Endothelial cell of umbilical vein (primary cell): ENCODE measurements at regions not wholly inside any gene's neighbourhood (a gene's known extent, or its start where the extent isn't known, plus 50 kb on each side); places are given as distances from the start of the nearest gene placed in this dataset.

Experiments
- BruUV-seq: library from RNA; stranded (reverse); fragments of 400-500 nt; replicated peaks from 2 replicates; lab custom pipeline; 2021; lab: Mats Ljungman, UMichigan
- CTCF ChIA-PET: fragments of 300-600, 350-600 bp; sonication (Branson Sonifier 250); formaldehyde crosslinking; loops from one replicate; lab custom pipeline; 2021; ENCODE audit warnings: antibody characterized with exemption, inconsistent platforms; lab: Charles Lee
- POLR2A ChIA-PET: fragments of 300-600, 350-600 bp; sonication (Branson Sonifier 250); formaldehyde crosslinking; loops from one replicate; lab custom pipeline; 2021; ENCODE audit warnings: antibody characterized with exemption, inconsistent platforms; lab: Charles Lee
- DNase-seq: peaks from one replicate; pipeline ENCODE4 v3.0.0-alpha.2; 2011; ENCODE audit warnings: low read depth, low spot score
- FAIRE-seq: peaks from 2 replicates; lab custom pipeline; 2011; peaks lifted over from hg19 to GRCh38; lab: Jason Lieb, UNC
- H2AFZ ChIP-seq: 2 replicates; pipeline ENCODE4 v1.6.0; 2012; ENCODE audit warnings: low read depth, low read length, control low read depth, inconsistent platforms
- H3K27ac ChIP-seq: 2 replicates; pipeline ENCODE4 v1.5.1; 2011; ENCODE audit warnings: low read depth, mild to moderate bottlenecking, control low read depth, low read length, moderate library complexity; ENCODE audit not compliant: insufficient read depth
- H3K27me3 ChIP-seq, 2 experiments: 2 replicates each; pipeline versions ENCODE4 v1.6.0 to v1.6.1; 2011; ENCODE audit warnings: low read length in 2 of 2, mixed read lengths in 1 of 2; ENCODE audit not compliant: control insufficient read depth in 2 of 2, insufficient read depth in 2 of 2
- H3K36me3 ChIP-seq, 2 experiments: 2 replicates in 1 of 2; 3 replicates in 1 of 2; pipeline ENCODE4 v1.5.1; 2011; ENCODE audit warnings: low read length in 2 of 2, mild to moderate bottlenecking in 1 of 2, moderate library complexity in 1 of 2; ENCODE audit not compliant: control insufficient read depth in 2 of 2, insufficient read depth in 2 of 2; ENCODE audit errors: extremely low read depth in 1 of 2
- H3K4me1 ChIP-seq: 3 replicates; pipeline ENCODE4 v1.5.1; 2011; ENCODE audit warnings: mild to moderate bottlenecking, low read length; ENCODE audit not compliant: control insufficient read depth, insufficient read depth; ENCODE audit errors: extremely low read depth
- H3K4me2 ChIP-seq: 2 replicates; pipeline ENCODE4 v1.6.1; 2011; ENCODE audit warnings: low read length, control low read depth, mixed read lengths; ENCODE audit not compliant: insufficient read depth
- H3K4me3 ChIP-seq, 3 experiments: fragments of 200-600 bp in 1 of 3; sonication (generic), shearing (Covaris generic) in 1 of 3; replicated peaks in 1 of 3; 2 replicates each; pipeline ENCODE4 v1.5.1; 2011 to 2016; ENCODE audit warnings: control low read depth in 3 of 3, low read length in 3 of 3, mild to moderate bottlenecking in 2 of 3, inconsistent platforms in 1 of 3, low read depth in 1 of 3, moderate library complexity in 1 of 3; ENCODE audit not compliant: insufficient read depth in 1 of 3
- H3K79me2 ChIP-seq: 2 replicates; pipeline ENCODE4 v1.6.0; 2012; ENCODE audit warnings: low read length, inconsistent platforms; ENCODE audit not compliant: control insufficient read depth, insufficient read depth
- H3K9ac ChIP-seq: replicated peaks from 2 replicates; pipeline ENCODE3; 2011; ENCODE audit warnings: low read length, control low read depth; ENCODE audit not compliant: insufficient read depth; ENCODE audit errors: extremely low read depth
- H3K9me1 ChIP-seq: replicated peaks from 3 replicates; pipeline ENCODE4 v1.6.0; 2011; ENCODE audit warnings: mild to moderate bottlenecking, low read length; ENCODE audit not compliant: control insufficient read depth, insufficient read depth; ENCODE audit errors: extremely low read depth
- H3K9me3 ChIP-seq: replicated peaks from 2 replicates; pipeline ENCODE4 v1.5.1; 2012; ENCODE audit warnings: low read length, inconsistent platforms; ENCODE audit not compliant: control insufficient read depth, insufficient read depth
- H4K20me1 ChIP-seq: replicated peaks from 2 replicates; pipeline ENCODE3; 2011; ENCODE audit warnings: mild to moderate bottlenecking, low read length; ENCODE audit not compliant: control insufficient read depth, insufficient read depth; ENCODE audit errors: extremely low read depth
- EZH2 ChIP-seq: IDR thresholded peaks from 2 replicates; pipeline ENCODE4 v1.6.1; 2012; ENCODE audit warnings: borderline replicate concordance, low read depth, mild to moderate bottlenecking, moderate library complexity, low read length, inconsistent platforms; ENCODE audit not compliant: severe bottlenecking
- FOS ChIP-seq: IDR thresholded peaks from 2 replicates; pipeline ENCODE4 v1.6.1; 2011; ENCODE audit warnings: mild to moderate bottlenecking, low read length, moderate library complexity, borderline replicate concordance; ENCODE audit not compliant: insufficient read depth
- GATA2 ChIP-seq: IDR thresholded peaks from 2 replicates; pipeline ENCODE4 v1.7.0; 2011; ENCODE audit warnings: low read depth, mild to moderate bottlenecking, moderate library complexity, mixed read lengths, low read length; ENCODE audit not compliant: insufficient read length, insufficient read depth
- JUN ChIP-seq: IDR thresholded peaks from 2 replicates; pipeline ENCODE4 v1.6.1; 2011; ENCODE audit warnings: borderline replicate concordance, low read depth; ENCODE audit not compliant: insufficient read length, insufficient read depth
- MYC ChIP-seq: IDR thresholded peaks from one replicate; pipeline ENCODE4 v1.6.1; 2011; ENCODE audit warnings: mild to moderate bottlenecking, low read depth, low read length
- POLR2A ChIP-seq: IDR thresholded peaks from 2 replicates; pipeline ENCODE4 v1.6.1; 2012; ENCODE audit warnings: low read depth, mild to moderate bottlenecking, control low read depth, low read length
- POLR2AphosphoS5 ChIP-seq: IDR thresholded peaks from 2 replicates; pipeline ENCODE4 v1.6.1; 2012; ENCODE audit warnings: low read depth, mild to moderate bottlenecking, control low read depth, low read length, moderate library complexity; ENCODE audit not compliant: insufficient read depth
- dilution Hi-C: fragments of 300-500 bp; cut with MboI; formaldehyde crosslinking; loops from one replicate; pipeline ENCODE4 v1.15.0; 2019; ENCODE audit warnings: low sequenced_read_pairs; ENCODE audit not compliant: extremely low pct_ligation_motif_present
- intact Hi-C: fragments of 100-400 bp; cut with micrococcal nuclease; formaldehyde crosslinking; loops from one replicate; pipeline ENCODE4 v1.10.0; 2022
- TF ChIP-seq, protein P1 (sequence below), 2 donors: IDR thresholded peaks; 1 replicate in 1 of 2; 2 replicates in 1 of 2; pipeline ENCODE4 v1.5.1; 2011; ENCODE audit warnings: low read length in 2 of 2, mild to moderate bottlenecking in 2 of 2, moderate library complexity in 2 of 2, control low read depth in 1 of 2, inconsistent platforms in 1 of 2, low read depth in 1 of 2; ENCODE audit not compliant: insufficient read depth in 1 of 2; ENCODE audit errors: extremely low read depth in 1 of 2
- TF ChIP-seq, protein P2 (sequence below): IDR thresholded peaks from 2 replicates; pipeline ENCODE4 v1.6.1; 2011; ENCODE audit not compliant: insufficient read depth, insufficient read length

DNA sequence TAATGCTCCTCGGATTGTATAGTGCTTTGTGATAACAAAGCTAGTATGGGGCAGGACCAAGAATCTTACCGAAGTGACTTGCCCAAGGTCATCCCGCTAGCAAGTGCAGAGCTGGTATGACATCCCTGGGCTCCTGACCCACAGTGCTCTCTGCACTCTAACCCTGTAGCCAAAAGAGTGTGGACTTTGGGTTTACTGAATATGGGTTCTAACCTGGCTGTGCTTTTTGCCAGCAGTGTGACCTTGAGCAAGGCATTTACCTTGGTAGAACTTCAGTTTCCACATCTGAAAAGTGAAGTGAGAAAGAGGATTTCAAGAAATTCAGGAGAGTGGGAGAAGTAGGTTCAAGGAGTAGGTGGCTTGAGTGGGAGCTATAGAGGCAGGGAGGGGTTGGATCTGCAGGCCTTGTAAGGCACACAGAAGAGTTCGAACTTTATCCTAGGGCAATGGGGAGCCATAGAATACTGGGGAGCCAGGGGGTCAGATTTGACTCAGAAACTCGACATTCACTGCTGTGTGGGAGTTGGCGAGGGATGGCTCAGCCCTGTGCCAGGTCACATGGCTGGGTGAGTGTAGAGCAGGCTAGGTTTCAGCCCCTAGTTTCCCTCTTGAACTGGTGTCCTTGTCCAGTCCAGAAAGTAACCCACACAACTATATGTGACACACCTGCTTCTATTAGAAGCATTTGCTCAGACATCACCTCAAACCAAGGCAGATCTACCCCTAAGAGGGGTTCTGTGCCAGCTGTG is 91.9 kb downstream of the RPLP1 start:
- ChIA-PET POLR2A (interaction anchor here (0.5 to 1.2 kb wide), 2 partner anchors 13 to 17 kb away, joined by 3 to 4 read pairs; no protein-coding TSS in a partner anchor), CTCF (interaction anchor here (1.2 kb wide), 1 partner anchor 13 kb away, joined by 4 read pairs; no protein-coding TSS in a partner anchor)
- intact Hi-C loops (no loop called here), dilution Hi-C loops (no loop called here)
- no TSS peak for BruUV-seq
- Histone ChIP-seq H3K36me3 (no peaks in the 10 kb centered on the region), H4K20me1 (no peaks in the 10 kb centered on the region), H3K27ac (no peak overlapping the region), H3K4me3 (no peak overlapping the region), H3K9ac (no peak overlapping the region), H3K9me3 (no peaks in the 10 kb centered on the region), H3K27me3 (no peaks in the 10 kb centered on the region), H3K79me2 (no peaks in the 10 kb centered on the region), H2AFZ (no peak overlapping the region), H3K4me2 (no peak overlapping the region), H3K9me1 (no peaks in the 10 kb centered on the region), H3K4me1 (no peaks in the 10 kb centered on the region)
- FAIRE-seq, result no peak
- TF ChIP-seq POLR2A (no peak), POLR2AphosphoS5 (no peak), FOS (no peak), MYC (no peak), JUN (no peak), EZH2 (no peak), GATA2 (no peak)
- TF ChIP-seq, protein P1, sequence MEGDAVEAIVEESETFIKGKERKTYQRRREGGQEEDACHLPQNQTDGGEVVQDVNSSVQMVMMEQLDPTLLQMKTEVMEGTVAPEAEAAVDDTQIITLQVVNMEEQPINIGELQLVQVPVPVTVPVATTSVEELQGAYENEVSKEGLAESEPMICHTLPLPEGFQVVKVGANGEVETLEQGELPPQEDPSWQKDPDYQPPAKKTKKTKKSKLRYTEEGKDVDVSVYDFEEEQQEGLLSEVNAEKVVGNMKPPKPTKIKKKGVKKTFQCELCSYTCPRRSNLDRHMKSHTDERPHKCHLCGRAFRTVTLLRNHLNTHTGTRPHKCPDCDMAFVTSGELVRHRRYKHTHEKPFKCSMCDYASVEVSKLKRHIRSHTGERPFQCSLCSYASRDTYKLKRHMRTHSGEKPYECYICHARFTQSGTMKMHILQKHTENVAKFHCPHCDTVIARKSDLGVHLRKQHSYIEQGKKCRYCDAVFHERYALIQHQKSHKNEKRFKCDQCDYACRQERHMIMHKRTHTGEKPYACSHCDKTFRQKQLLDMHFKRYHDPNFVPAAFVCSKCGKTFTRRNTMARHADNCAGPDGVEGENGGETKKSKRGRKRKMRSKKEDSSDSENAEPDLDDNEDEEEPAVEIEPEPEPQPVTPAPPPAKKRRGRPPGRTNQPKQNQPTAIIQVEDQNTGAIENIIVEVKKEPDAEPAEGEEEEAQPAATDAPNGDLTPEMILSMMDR (IDR thresholded peaks at IDR 0.05; ENCODE audit: extremely low read depth in 1 of 2, insufficient read depth in 1 of 2, low read depth in 1 of 2, low read length in 2 of 2), result no peak
- TF ChIP-seq, protein P2, sequence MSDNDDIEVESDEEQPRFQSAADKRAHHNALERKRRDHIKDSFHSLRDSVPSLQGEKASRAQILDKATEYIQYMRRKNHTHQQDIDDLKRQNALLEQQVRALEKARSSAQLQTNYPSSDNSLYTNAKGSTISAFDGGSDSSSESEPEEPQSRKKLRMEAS, result no peak
- DNase-seq, result no peak
